ENCODE measurements at regions not wholly inside any gene's neighbourhood (a gene's known extent, or its start where the extent isn't known, plus 50 kb on each side); places are given as distances from the start of the nearest gene placed in this dataset.

DNA sequence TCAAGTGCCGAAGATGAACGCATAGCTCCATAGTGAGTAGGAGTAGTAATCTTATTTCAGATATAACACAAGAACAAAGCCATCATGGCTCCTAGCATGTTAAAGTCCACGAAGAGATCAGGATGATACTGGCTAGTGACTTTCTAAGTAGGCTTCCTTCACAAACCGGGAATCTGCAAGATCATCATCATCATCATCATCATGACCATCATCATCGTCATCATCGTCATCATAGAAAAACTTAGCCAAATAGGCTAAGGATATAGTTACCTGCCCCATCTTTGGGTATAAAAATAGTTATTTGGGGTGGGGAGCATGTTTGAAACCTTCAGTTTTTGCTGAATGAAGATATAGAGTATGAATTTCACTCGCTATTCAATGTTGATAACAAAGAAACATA lies 57.9 kb downstream of the PYDC2 start:
- H3K9me3 ChIP-seq: no peaks in the 10 kb centered on the region
- H3K4me1 ChIP-seq (ENCODE audit: insufficient read depth): no peaks in the 10 kb centered on the region
- no peak for DNase-seq
- no peaks in the 10 kb centered on the region for H3K36me3 ChIP-seq
- TF ChIP-seq EP300 (IDR thresholded peaks at IDR 0.05): no peak
- no peak for TF ChIP-seq POLR2A (IDR thresholded peaks at IDR 0.05)
- TF ChIP-seq, protein P1, sequence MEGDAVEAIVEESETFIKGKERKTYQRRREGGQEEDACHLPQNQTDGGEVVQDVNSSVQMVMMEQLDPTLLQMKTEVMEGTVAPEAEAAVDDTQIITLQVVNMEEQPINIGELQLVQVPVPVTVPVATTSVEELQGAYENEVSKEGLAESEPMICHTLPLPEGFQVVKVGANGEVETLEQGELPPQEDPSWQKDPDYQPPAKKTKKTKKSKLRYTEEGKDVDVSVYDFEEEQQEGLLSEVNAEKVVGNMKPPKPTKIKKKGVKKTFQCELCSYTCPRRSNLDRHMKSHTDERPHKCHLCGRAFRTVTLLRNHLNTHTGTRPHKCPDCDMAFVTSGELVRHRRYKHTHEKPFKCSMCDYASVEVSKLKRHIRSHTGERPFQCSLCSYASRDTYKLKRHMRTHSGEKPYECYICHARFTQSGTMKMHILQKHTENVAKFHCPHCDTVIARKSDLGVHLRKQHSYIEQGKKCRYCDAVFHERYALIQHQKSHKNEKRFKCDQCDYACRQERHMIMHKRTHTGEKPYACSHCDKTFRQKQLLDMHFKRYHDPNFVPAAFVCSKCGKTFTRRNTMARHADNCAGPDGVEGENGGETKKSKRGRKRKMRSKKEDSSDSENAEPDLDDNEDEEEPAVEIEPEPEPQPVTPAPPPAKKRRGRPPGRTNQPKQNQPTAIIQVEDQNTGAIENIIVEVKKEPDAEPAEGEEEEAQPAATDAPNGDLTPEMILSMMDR (IDR thresholded peaks at IDR 0.05): no peak
- no peaks in the 10 kb centered on the region for H3K27me3 ChIP-seq
- intact Hi-C loops (cut with DNase I): no loop called here
- WGBS, 3 donors: 88 to 93% (median 88%) methylated on average over 7 of the region's 7 CpGs
- no peak overlapping the region for H3K27ac ChIP-seq
- H3K4me3 ChIP-seq: no peak overlapping the region

DNA sequence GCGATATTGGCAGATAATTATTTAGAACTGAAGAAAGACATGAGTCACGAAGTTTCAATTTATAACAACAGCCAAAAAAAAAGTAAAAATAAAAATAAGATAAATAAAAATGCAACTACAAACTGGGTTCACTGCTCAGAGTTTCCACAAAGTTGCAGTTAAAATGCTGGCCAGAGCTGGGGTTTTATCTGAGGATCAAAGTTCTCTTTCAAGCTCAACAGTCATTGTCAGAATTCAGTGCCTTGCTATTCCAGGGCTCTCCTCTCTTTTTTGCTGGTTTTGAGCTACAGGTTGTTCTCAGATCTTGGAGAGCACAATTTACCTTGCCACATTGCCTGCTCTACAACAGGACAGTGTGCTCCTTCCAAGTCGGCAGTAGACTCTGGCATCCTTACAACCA lies 60.1 kb downstream of the PYDC2 start:
- TF ChIP-seq, protein P1 (IDR thresholded peaks at IDR 0.05): no peak
- TF ChIP-seq POLR2A (IDR thresholded peaks at IDR 0.05) (no peak), EP300 (IDR thresholded peaks at IDR 0.05) (no peak)
- no peaks in the 10 kb centered on the region for H3K36me3 ChIP-seq
- H3K27me3 ChIP-seq: no peaks in the 10 kb centered on the region
- 77 to 82% (median 79%) methylated on average over 3 of the region's 3 CpGs for WGBS, 3 donors
- no peaks in the 10 kb centered on the region for H3K4me1 ChIP-seq (ENCODE audit: insufficient read depth)
- H3K4me3 ChIP-seq: no peak overlapping the region
- H3K27ac ChIP-seq: no peak overlapping the region
- no peak for DNase-seq
- intact Hi-C loops (cut with DNase I): no loop called here
- H3K9me3 ChIP-seq: no peaks in the 10 kb centered on the region

DNA sequence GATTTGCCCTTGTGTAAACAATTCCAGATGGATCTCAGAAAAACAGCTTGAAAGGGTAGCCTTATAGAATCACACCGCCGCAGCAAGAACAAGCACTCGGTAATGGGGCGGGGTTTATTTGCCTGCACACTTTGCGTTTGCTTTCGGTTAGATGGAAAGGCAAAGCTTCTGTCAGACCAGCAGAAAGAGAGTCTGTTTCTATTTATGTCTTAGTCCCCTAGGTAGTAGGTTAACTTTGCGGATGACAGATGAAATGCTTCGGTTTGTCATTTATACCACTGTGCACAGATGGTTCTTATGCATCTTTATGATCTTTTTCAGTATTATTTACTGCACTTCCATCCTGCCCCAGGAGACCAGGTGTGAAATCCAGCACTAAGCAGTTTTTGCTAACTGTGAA lies 62.2 kb downstream of the PYDC2 start:
- Histone ChIP-seq H3K27me3 (no peaks in the 10 kb centered on the region), H3K4me1 (ENCODE audit: insufficient read depth) (no peaks in the 10 kb centered on the region), H3K36me3 (no peaks in the 10 kb centered on the region), H3K27ac (no peak overlapping the region), H3K9me3 (no peaks in the 10 kb centered on the region), H3K4me3 (no peak overlapping the region)
- intact Hi-C loops (cut with DNase I): no loop called here
- TF ChIP-seq EP300 (IDR thresholded peaks at IDR 0.05) (no peak), POLR2A (IDR thresholded peaks at IDR 0.05) (no peak)
- no peak for DNase-seq
- 89 to 92% (median 91%) methylated on average over 8 of the region's 8 CpGs for WGBS, 3 donors

DNA sequence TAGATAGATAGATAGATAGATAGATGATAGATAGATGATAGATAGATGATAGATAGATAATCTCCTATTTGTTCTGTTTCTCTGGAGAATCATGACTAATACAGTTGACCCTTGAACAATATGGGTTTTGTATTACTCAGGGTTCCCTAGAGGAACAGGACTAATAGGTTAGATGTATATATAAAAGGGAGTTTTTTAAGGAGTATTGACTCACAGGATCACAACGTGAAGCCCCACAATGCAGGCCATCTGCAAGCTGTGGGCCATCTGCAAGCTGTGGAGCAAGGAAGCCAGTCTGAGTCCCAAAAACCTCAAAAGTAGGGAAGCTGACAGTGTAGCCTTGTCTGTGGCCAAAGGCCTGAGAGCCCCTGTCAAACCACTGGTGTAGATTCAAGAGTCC lies 67.6 kb downstream of the PYDC2 start:
- H3K27ac ChIP-seq: no peak overlapping the region
- H3K4me1 ChIP-seq (ENCODE audit: insufficient read depth): no peaks in the 10 kb centered on the region
- no peak for DNase-seq
- H3K27me3 ChIP-seq: no peaks in the 10 kb centered on the region
- WGBS, 3 donors: 33 to 71% (median 64%) methylated on average over 1 of the region's 1 CpG
- H3K4me3 ChIP-seq: no peak overlapping the region
- no peaks in the 10 kb centered on the region for H3K9me3 ChIP-seq
- intact Hi-C loops (cut with DNase I): no loop called here
- TF ChIP-seq POLR2A (IDR thresholded peaks at IDR 0.05): no peak
- TF ChIP-seq, protein P1 (IDR thresholded peaks at IDR 0.05): no peak
- no peak for TF ChIP-seq EP300 (IDR thresholded peaks at IDR 0.05)
- H3K36me3 ChIP-seq: no peaks in the 10 kb centered on the region

DNA sequence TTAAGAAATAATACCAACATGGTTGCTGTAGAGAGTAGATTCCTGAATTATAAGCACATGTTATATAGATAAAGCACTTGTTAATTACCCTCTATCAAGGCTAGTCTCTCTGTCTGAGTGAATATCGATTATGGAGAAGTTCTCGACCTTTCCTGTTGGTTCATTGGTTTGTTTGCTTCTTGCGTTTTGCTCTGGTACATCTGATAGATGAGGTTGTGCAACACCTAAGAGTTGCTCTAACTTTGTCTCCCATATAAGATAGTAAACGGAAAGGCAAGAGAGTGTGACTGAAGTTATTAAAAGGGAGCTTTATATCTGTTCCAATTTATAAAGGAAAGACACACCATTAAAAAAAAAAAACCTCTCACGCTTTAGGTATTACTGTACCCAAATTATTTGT lies 69.0 kb downstream of the PYDC2 start:
- Histone ChIP-seq H3K4me1 (ENCODE audit: insufficient read depth) (no peaks in the 10 kb centered on the region), H3K9me3 (no peaks in the 10 kb centered on the region), H3K27ac (no peak overlapping the region), H3K4me3 (no peak overlapping the region), H3K36me3 (no peaks in the 10 kb centered on the region), H3K27me3 (no peaks in the 10 kb centered on the region)
- intact Hi-C loops (cut with DNase I): no loop called here
- 89 to 94% (median 90%) methylated on average over 5 of the region's 5 CpGs for WGBS, 3 donors
- TF ChIP-seq EP300 (IDR thresholded peaks at IDR 0.05): no peak
- no peak for TF ChIP-seq POLR2A (IDR thresholded peaks at IDR 0.05)
- TF ChIP-seq, protein P1 (IDR thresholded peaks at IDR 0.05): no peak
- no peak for DNase-seq

Measured in ovary (tissue), 7 donors.